Mesendoderm (in vitro differentiated cells): ENCODE measurements at regions not wholly inside any gene's neighbourhood (a gene's known extent, or its start where the extent isn't known, plus 50 kb on each side); places are given as distances from the start of the nearest gene placed in this dataset.

Source experiments
- DNase-seq: peaks from one replicate; pipeline ENCODE4 v3.0.0; 2013
- H2AK5ac ChIP-seq: 2 replicates; pipeline ENCODE4 v1.6.1; 2013; ENCODE audit warnings: low read length, inconsistent platforms
- H2BK120ac ChIP-seq: 2 replicates; pipeline ENCODE4 v1.6.1; 2013; ENCODE audit warnings: low read depth, mild to moderate bottlenecking, low read length, moderate library complexity, mixed read lengths
- H2BK15ac ChIP-seq: replicated peaks from 2 replicates; pipeline ENCODE4 v1.6.1; 2013; ENCODE audit warnings: low read depth, mild to moderate bottlenecking, moderate library complexity
- H2BK5ac ChIP-seq: 2 replicates; pipeline ENCODE4 v1.6.1; 2013; ENCODE audit warnings: low read length, inconsistent platforms
- H3K18ac ChIP-seq: 2 replicates; pipeline ENCODE4 v1.6.1; 2013; ENCODE audit warnings: mild to moderate bottlenecking, low read length, mixed read lengths
- H3K23ac ChIP-seq: one replicate; pipeline ENCODE4 v1.6.1; 2013; ENCODE audit warnings: low read length
- H3K27ac ChIP-seq: 2 replicates; pipeline ENCODE4 v1.5.1; 2013; ENCODE audit warnings: low read depth, mild to moderate bottlenecking, inconsistent platforms, low read length, moderate library complexity
- H3K27me3 ChIP-seq: 2 replicates; pipeline ENCODE4 v1.6.1; 2013; ENCODE audit warnings: low read length, control low read depth, mild to moderate bottlenecking, inconsistent platforms; ENCODE audit not compliant: insufficient read depth, poor library complexity
- H3K36me3 ChIP-seq: 2 replicates; pipeline ENCODE4 v1.6.1; 2013; ENCODE audit warnings: low read length, inconsistent platforms; ENCODE audit not compliant: control insufficient read depth, insufficient read depth
- H3K4ac ChIP-seq: one replicate; pipeline ENCODE4 v1.6.1; 2013; ENCODE audit warnings: low read depth, mild to moderate bottlenecking, low read length, moderate library complexity
- H3K4me1 ChIP-seq: 2 replicates; pipeline ENCODE4 v1.6.1; 2013; ENCODE audit warnings: low read depth, low read length, inconsistent platforms; ENCODE audit not compliant: control insufficient read depth
- H3K4me2 ChIP-seq: 2 replicates; pipeline ENCODE4 v1.6.1; 2013; ENCODE audit warnings: low read length
- H3K4me3 ChIP-seq: 2 replicates; pipeline ENCODE4 v1.5.1; 2013; ENCODE audit warnings: mild to moderate bottlenecking, low read length
- H3K56ac ChIP-seq: one replicate; pipeline ENCODE4 v1.6.1; 2013; ENCODE audit warnings: low read length
- H3K79me1 ChIP-seq: 2 replicates; pipeline ENCODE4 v1.6.1; 2013; ENCODE audit warnings: low read length, inconsistent platforms
- H3K79me2 ChIP-seq: 2 replicates; pipeline ENCODE4 v1.6.1; 2013; ENCODE audit warnings: mild to moderate bottlenecking, low read length; ENCODE audit not compliant: control insufficient read depth, insufficient read depth
- H3K9ac ChIP-seq: 2 replicates; pipeline ENCODE4 v1.6.1; 2013; ENCODE audit warnings: low read length, inconsistent platforms
- H4K5ac ChIP-seq: one replicate; pipeline ENCODE4 v1.6.1; 2013; ENCODE audit warnings: low read length
- H4K8ac ChIP-seq: one replicate; pipeline ENCODE4 v1.6.1; 2013; ENCODE audit warnings: low read depth, mild to moderate bottlenecking, control low read depth, low read length, moderate library complexity
- WGBS: extraction: QIAGEN DNeasy Blood & Tissue Kit; methylation state at CpG from one replicate; pipeline ENCODE4 v1.1.7; 2013; ENCODE audit warnings: low lambda C conversion rate, missing lambda C conversion rate; ENCODE audit not compliant: insufficient coverage; ENCODE audit errors: extremely low coverage; 5-methylcytosine and 5-hydroxymethylcytosine counted together

DNA sequence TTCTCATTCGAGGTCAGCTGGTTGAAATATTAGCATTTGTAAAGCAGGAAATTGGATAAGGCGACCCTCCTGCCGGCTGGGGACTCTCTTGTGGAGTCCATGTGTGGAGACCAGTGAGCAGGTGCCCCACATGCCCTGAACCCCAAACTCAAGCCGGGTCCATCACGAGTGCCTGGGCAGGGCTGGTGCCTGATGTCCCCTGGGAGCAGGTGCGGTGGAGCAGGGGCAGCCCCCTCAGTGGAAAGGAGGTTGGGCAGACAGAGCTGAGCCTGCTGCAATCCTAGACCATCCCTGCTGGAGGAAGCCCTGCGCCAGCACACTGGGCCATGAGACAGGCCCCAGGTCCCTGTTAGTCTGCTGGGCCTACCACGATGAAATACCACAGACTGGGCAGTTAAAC lies 395.6 kb downstream of the NPHP4 start:
- Histone ChIP-seq H3K4me3 (no peak overlapping the region), H4K5ac (no peak overlapping the region), H3K36me3 (no peaks in the 10 kb centered on the region), H3K4me1 (peaks cover 3% of the 10 kb centered on the region), H3K9ac (no peak overlapping the region), H3K27me3 (no peaks in the 10 kb centered on the region), H4K8ac (no peak overlapping the region), H2BK5ac (no peak overlapping the region), H3K27ac (no peak overlapping the region), H2AK5ac (no peak overlapping the region), H3K4ac (no peak overlapping the region), H2BK120ac (no peak overlapping the region), H3K4me2 (no peak overlapping the region), H3K79me2 (no peaks in the 10 kb centered on the region), H3K79me1 (no peaks in the 10 kb centered on the region), H2BK15ac (no peak overlapping the region), H3K56ac (no peak overlapping the region), H3K23ac (no peak overlapping the region), H3K18ac (no peak overlapping the region)
- no peak for DNase-seq
- no CpG with 5 or more reads among the region's 8 CpGs for WGBS

DNA sequence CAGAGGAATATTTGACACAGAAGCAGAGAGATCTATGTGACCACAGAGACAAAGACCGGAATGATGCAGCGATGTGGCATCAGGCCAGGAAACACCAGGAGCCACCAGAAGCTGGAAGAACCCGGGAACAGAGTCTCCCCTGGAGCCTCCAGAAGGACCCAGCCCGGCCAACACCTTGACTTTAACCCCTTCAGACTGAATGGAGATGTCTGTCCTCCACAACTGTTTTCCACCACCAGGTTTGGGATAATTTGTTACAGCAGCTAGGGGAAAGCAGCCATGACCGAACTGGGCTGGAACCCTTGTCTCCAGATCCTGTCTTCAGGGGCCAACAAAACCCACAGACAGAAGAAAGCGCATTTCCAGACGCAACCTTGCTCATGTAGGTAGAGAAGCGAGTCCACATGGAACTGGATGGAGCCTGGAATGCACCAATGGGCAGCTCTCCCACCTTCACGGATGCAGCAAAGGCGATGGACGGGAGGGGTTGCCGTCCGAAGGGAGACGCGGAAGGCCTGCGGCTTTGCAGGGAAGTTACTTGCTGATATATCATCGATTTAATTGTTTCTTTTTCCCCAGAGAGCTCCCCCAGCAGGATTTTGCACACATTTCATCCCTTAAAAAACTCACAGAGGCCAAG lies 396.6 kb downstream of the NPHP4 start:
- no peak overlapping the region for H2BK15ac ChIP-seq
- no peaks in the 10 kb centered on the region for H3K4me1 ChIP-seq
- DNase-seq = no peak
- H3K79me2 ChIP-seq = no peaks in the 10 kb centered on the region
- H3K27me3 ChIP-seq = no peaks in the 10 kb centered on the region
- H2AK5ac ChIP-seq = no peak overlapping the region
- H3K4ac ChIP-seq = no peak overlapping the region
- no peak overlapping the region for H4K8ac ChIP-seq
- H3K36me3 ChIP-seq = no peaks in the 10 kb centered on the region
- no peak overlapping the region for H3K27ac ChIP-seq
- no peaks in the 10 kb centered on the region for H3K79me1 ChIP-seq
- H3K18ac ChIP-seq = no peak overlapping the region
- H3K9ac ChIP-seq = no peak overlapping the region
- H3K23ac ChIP-seq = no peak overlapping the region
- H2BK120ac ChIP-seq = no peak overlapping the region
- no peak overlapping the region for H3K4me3 ChIP-seq
- H3K4me2 ChIP-seq = no peak overlapping the region
- no CpG with 5 or more reads among the region's 17 CpGs for WGBS
- H3K56ac ChIP-seq = no peak overlapping the region
- H2BK5ac ChIP-seq = no peak overlapping the region
- no peak overlapping the region for H4K5ac ChIP-seq

DNA sequence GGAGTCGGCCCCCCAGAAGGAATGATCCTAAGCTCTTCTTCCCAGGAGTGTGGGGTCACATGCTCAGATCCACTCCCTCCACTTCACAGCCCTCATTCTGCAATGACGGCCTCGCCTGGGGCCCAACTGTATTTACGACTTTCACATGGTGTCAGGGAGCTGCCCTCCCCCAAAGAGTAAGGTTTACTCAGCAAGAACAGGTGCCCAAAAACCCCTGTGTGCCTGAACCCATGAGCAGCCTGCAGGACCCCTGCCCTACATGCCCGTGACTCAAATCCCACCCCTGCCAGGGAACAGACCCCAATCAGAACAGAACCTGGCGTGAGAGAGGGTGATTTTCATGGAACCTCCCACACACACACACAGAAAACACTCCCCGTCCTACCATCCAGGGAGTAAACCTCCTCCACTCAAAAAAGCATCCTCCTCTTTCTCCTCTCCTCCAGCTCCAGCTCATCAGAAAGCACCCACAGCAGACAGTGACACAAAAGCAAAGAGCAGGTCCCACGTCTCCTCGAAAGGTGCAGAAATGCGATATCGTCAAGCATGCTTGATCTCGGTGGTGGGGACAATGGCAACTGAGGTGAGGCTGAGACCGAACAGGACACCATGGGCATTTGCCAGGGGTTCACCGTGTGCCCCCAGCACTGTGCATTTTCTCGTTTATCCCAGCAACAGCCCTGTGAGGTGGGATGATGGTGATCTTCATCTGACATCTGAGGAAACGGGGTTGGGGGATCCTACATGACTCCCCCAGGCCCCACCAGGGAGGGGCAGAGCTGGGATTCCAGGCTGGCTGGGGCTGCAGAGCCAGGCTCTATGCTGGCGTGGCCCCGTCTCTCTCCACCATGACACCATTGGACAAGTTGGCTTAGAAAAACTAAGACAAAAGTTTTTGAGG lies 397.9 kb downstream of the NPHP4 start:
- H3K4me3 ChIP-seq = no peak overlapping the region
- WGBS = no CpG with 5 or more reads among the region's 18 CpGs
- H3K23ac ChIP-seq = no peak overlapping the region
- no peak overlapping the region for H2BK120ac ChIP-seq
- H3K18ac ChIP-seq = no peak overlapping the region
- H2AK5ac ChIP-seq = no peak overlapping the region
- no peak overlapping the region for H4K8ac ChIP-seq
- no peak for DNase-seq
- no peak overlapping the region for H2BK15ac ChIP-seq
- H3K27ac ChIP-seq = no peak overlapping the region
- H2BK5ac ChIP-seq = no peak overlapping the region
- H3K79me1 ChIP-seq = no peaks in the 10 kb centered on the region
- no peak overlapping the region for H3K4me2 ChIP-seq
- H3K36me3 ChIP-seq = no peaks in the 10 kb centered on the region
- no peaks in the 10 kb centered on the region for H3K27me3 ChIP-seq
- H3K4ac ChIP-seq = no peak overlapping the region
- H3K79me2 ChIP-seq = no peaks in the 10 kb centered on the region
- H4K5ac ChIP-seq = no peak overlapping the region
- H3K4me1 ChIP-seq = no peaks in the 10 kb centered on the region
- H3K9ac ChIP-seq = no peak overlapping the region
- H3K56ac ChIP-seq = no peak overlapping the region

DNA sequence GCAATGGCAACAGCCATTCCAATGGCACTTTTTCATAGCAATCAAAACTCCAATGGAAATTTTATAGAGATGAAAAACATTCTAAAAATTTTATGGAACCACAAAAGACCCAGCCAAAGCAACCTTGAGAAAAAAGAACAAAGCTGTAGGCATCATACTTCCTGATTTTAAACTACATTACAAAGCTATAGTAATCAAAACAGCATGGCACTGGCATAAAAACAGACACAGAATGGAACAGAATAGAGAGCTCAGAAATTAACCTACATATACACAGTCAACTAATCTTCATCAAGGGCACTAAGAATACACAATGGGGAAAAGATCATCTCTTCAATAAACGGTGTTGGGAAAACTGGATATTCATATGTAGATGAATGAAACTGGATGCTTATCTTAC lies 401.5 kb downstream of the NPHP4 start:
- no peak for DNase-seq

DNA sequence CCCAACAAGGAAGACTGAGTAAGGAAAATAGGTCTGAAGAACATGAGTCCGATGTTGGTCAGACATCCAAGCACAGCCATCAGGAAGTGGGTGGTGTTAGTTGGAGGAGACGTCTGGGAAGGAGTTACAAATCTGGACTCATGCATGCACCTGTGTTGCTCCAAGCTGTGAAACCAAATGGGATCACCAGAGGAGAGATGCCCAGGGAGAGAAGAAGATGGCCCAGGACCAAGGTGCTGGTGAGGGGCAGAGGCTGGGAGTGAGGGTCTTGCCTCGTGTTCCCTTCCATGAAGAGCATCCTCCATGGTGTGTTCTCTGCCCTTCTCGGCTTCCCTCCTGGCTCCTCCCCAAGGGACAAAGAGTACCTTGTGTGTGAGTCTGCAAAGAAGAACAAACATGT lies 405.6 kb downstream of the NPHP4 start:
- no peak overlapping the region for H3K4me2 ChIP-seq
- WGBS = no CpG with 5 or more reads among the region's 4 CpGs
- H3K36me3 ChIP-seq = no peaks in the 10 kb centered on the region
- H3K79me2 ChIP-seq = no peaks in the 10 kb centered on the region
- H2BK15ac ChIP-seq = no peak overlapping the region
- H3K27me3 ChIP-seq = no peaks in the 10 kb centered on the region
- no peak overlapping the region for H4K8ac ChIP-seq
- H2BK5ac ChIP-seq = no peak overlapping the region
- no peak overlapping the region for H4K5ac ChIP-seq
- H3K18ac ChIP-seq = no peak overlapping the region
- no peak overlapping the region for H3K4me3 ChIP-seq
- no peak overlapping the region for H2BK120ac ChIP-seq
- H3K4ac ChIP-seq = no peak overlapping the region
- H3K56ac ChIP-seq = no peak overlapping the region
- no peak overlapping the region for H2AK5ac ChIP-seq
- DNase-seq = no peak
- no peaks in the 10 kb centered on the region for H3K79me1 ChIP-seq
- no peaks in the 10 kb centered on the region for H3K4me1 ChIP-seq
- no peak overlapping the region for H3K23ac ChIP-seq
- no peak overlapping the region for H3K27ac ChIP-seq
- no peak overlapping the region for H3K9ac ChIP-seq

More for the DNA sequence above, 401.5 kb downstream of the NPHP4 start:
- Histone ChIP-seq H3K4me1 (no peaks in the 10 kb centered on the region), H4K5ac (no peak overlapping the region), H2BK15ac (no peak overlapping the region), H4K8ac (no peak overlapping the region), H3K4ac (no peak overlapping the region), H2AK5ac (no peak overlapping the region), H3K4me2 (no peak overlapping the region), H3K27me3 (no peaks in the 10 kb centered on the region), H3K36me3 (no peaks in the 10 kb centered on the region), H3K9ac (no peak overlapping the region), H3K79me1 (no peaks in the 10 kb centered on the region), H3K23ac (no peak overlapping the region), H3K4me3 (no peak overlapping the region), H3K18ac (no peak overlapping the region), H3K56ac (no peak overlapping the region), H2BK5ac (no peak overlapping the region), H3K79me2 (no peaks in the 10 kb centered on the region), H3K27ac (no peak overlapping the region), H2BK120ac (no peak overlapping the region)
- no CpG with 5 or more reads among the region's 1 CpG for WGBS
